HEK293T (cell line): ENCODE measurements at regions not wholly inside any gene's neighbourhood (a gene's known extent, or its start where the extent isn't known, plus 50 kb on each side); places are given as distances from the start of the nearest gene placed in this dataset.
"Not testable (repeated sequence)": the region's sequence is repeated elsewhere in the genome, so short reads cannot be mapped to it uniquely, and the experiment has no call there.

ENCODE experiments used
- ARNT ChIP-seq: fragments of 450-650 bp; IDR thresholded peaks from 2 replicates; pipeline ENCODE4 v1.6.1; 2017; ENCODE audit warnings: mild to moderate bottlenecking
- CTBP1 ChIP-seq: fragments of 450-650 bp; IDR thresholded peaks from 2 replicates; pipeline ENCODE4 v1.6.1; 2016; ENCODE audit warnings: borderline replicate concordance
- ELF4 ChIP-seq: fragments of 450-650 bp; IDR thresholded peaks from 2 replicates; pipeline ENCODE4 v1.6.1; 2017; ENCODE audit warnings: antibody characterized with exemption
- FOXK2 ChIP-seq: fragments of 450-650 bp; IDR thresholded peaks from 2 replicates; pipeline ENCODE4 v1.6.1; 2016; ENCODE audit warnings: mild to moderate bottlenecking
- HDGF ChIP-seq: fragments of 450-650 bp; IDR thresholded peaks from 2 replicates; pipeline ENCODE4 v1.6.1; 2017; ENCODE audit warnings: antibody characterized with exemption, borderline replicate concordance
- L3MBTL2 ChIP-seq: fragments of 450-650 bp; conservative IDR thresholded peaks from 2 replicates; pipeline ENCODE4 v1.6.1; 2016; ENCODE audit warnings: mild to moderate bottlenecking
- SP1 ChIP-seq: fragments of 450-650 bp; IDR thresholded peaks from 2 replicates; pipeline ENCODE4 v1.6.1; 2017
- SUZ12 ChIP-seq: fragments of 450-650 bp; IDR thresholded peaks from 2 replicates; pipeline ENCODE4 v1.6.1; 2016; ENCODE audit warnings: mild to moderate bottlenecking

- TF ChIP-seq CTBP1, FOXK2, ELF4, L3MBTL2, SP1, SUZ12, HDGF, ARNT: not testable (repeated sequence)
Measured at GRCh38 chr11:92074498-92074897, 150.1 kb upstream of the FAT3 start.
